ENCODE measurements at regions not wholly inside any gene's neighbourhood (a gene's known extent, or its start where the extent isn't known, plus 50 kb on each side); places are given as distances from the start of the nearest gene placed in this dataset.

- TF ChIP-seq EP300 (IDR thresholded peaks at IDR 0.05; ENCODE audit: borderline replicate concordance in 1 of 2, low read depth in 2 of 2, low read length in 2 of 2) (no peak), CEBPB (IDR thresholded peaks at IDR 0.05; ENCODE audit: low read depth, low read length) (no peak), RXRA (IDR thresholded peaks at IDR 0.05; ENCODE audit: insufficient read depth, low read depth, low read length) (no peak), SRF (IDR thresholded peaks at IDR 0.05; ENCODE audit: low read depth, low read length) (no peak), EZH2 (IDR thresholded peaks at IDR 0.05; ENCODE audit: low read depth, low read length, severe bottlenecking) (no peak), BCL11A (IDR thresholded peaks at IDR 0.05; ENCODE audit: low read depth in 2 of 2, low read length in 2 of 2) (no peak), TAF1 (IDR thresholded peaks at IDR 0.05; ENCODE audit: low read depth, low read length) (no peak)
These were observed 126.4 kb upstream of the AHI1 start (continued) for GRCh38 chr6:135623979-135624378.
